Thyroid gland (tissue), 4 donors: ENCODE measurements at regions not wholly inside any gene's neighbourhood (a gene's known extent, or its start where the extent isn't known, plus 50 kb on each side); places are given as distances from the start of the nearest gene placed in this dataset.

Source experiments
- DNase-seq, 2 donors: peaks; one replicate each; pipeline ENCODE4 v3.0.0-alpha.2; 2019
- H3K27ac ChIP-seq, 3 donors: fragments of 200-600 bp; sonication (generic); 1 replicate in 2 of 3; 2 replicates in 1 of 3; pipeline ENCODE4 v1.5.1; 2016 to 2019; ENCODE audit warnings: mild to moderate bottlenecking in 1 of 3, moderate library complexity in 1 of 3
- H3K27me3 ChIP-seq: fragments of 200-600 bp; sonication (generic); one replicate; pipeline ENCODE4 v1.5.1; 2019
- H3K36me3 ChIP-seq, 2 donors: fragments of 200-600 bp; sonication (generic); one replicate each; pipeline ENCODE4 v1.5.1; 2016 to 2019
- H3K4me1 ChIP-seq, 2 donors: fragments of 200-600 bp; sonication (generic); one replicate each; pipeline ENCODE4 v1.5.1; 2017 to 2019
- H3K4me3 ChIP-seq, 3 donors: fragments of 200-600 bp; sonication (generic); replicated peaks in 1 of 3; 1 replicate in 2 of 3; 2 replicates in 1 of 3; pipeline ENCODE4 v1.5.1; 2016; ENCODE audit warnings: mild to moderate bottlenecking in 1 of 3
- H3K9me3 ChIP-seq: fragments of 200-600 bp; sonication (generic); one replicate; pipeline ENCODE4 v1.5.1; 2017
- CTCF ChIP-seq, 6 experiments: fragments of 200-600 bp in 3 of 6; fragments of 450-650 bp in 3 of 6; sonication (generic) in 3 of 6; IDR thresholded peaks; one replicate each; pipeline ENCODE4 v1.5.1; 2016 to 2019; ENCODE audit warnings: antibody characterized with exemption in 6 of 6, mild to moderate bottlenecking in 2 of 6, inconsistent platforms in 1 of 6, moderate library complexity in 1 of 6
- POLR2A ChIP-seq, 2 donors: fragments of 450-650 bp; IDR thresholded peaks; one replicate each; pipeline ENCODE4 v1.6.1; 2017; ENCODE audit warnings: antibody characterized with exemption in 2 of 2, mild to moderate bottlenecking in 2 of 2, moderate library complexity in 1 of 2
- WGBS, 2 donors: methylation state at CpG; one replicate each; pipeline ENCODE4 v1.1.5; 2017; 5-methylcytosine and 5-hydroxymethylcytosine counted together
- intact Hi-C: fragments of 100-400 bp; cut with DNase I; formaldehyde crosslinking; loops from one replicate; pipeline ENCODE4 v1.15.1; 2023

- Histone ChIP-seq H3K4me3 (no peak overlapping the region), H3K4me1 (no peaks in the 10 kb centered on the region), H3K27me3 (no peaks in the 10 kb centered on the region), H3K36me3 (no peaks in the 10 kb centered on the region), H3K27ac (no peak overlapping the region), H3K9me3 (no peaks in the 10 kb centered on the region)
- DNase-seq = no peak
- no peak for TF ChIP-seq CTCF (IDR thresholded peaks at IDR 0.05)
- no peak for TF ChIP-seq POLR2A (IDR thresholded peaks at IDR 0.05)
- 76 to 83% methylated on average over 2 of the region's 2 CpGs for WGBS, 2 donors
- intact Hi-C loops = no loop called here
Observed at GRCh38 chr6:84416043-84416657, 188.7 kb upstream of the CEP162 start.

- TF ChIP-seq POLR2A (IDR thresholded peaks at IDR 0.05) = no peak
- no peak for TF ChIP-seq CTCF (IDR thresholded peaks at IDR 0.05)
- Histone ChIP-seq H3K27ac (no peak overlapping the region), H3K4me3 (no peak overlapping the region), H3K9me3 (no peaks in the 10 kb centered on the region), H3K4me1 (no peaks in the 10 kb centered on the region), H3K27me3 (no peaks in the 10 kb centered on the region), H3K36me3 (no peaks in the 10 kb centered on the region)
- WGBS, 2 donors = 58% methylated on average over 6 of the region's 6 CpGs
- no peak for DNase-seq
- intact Hi-C loops = no loop called here
Observed at GRCh38 chr6:84415517-84415916, 188.1 kb upstream of the CEP162 start.

- no peaks in the 10 kb centered on the region for H3K4me1 ChIP-seq
- TF ChIP-seq CTCF (IDR thresholded peaks at IDR 0.05) (no peak), POLR2A (IDR thresholded peaks at IDR 0.05) (no peak)
- no peak overlapping the region for H3K4me3 ChIP-seq
- DNase-seq = no peak
- H3K9me3 ChIP-seq = no peaks in the 10 kb centered on the region
- no peaks in the 10 kb centered on the region for H3K27me3 ChIP-seq
- intact Hi-C loops = no loop called here
- no peaks in the 10 kb centered on the region for H3K36me3 ChIP-seq
- WGBS, 2 donors = 68 to 81% methylated on average over 2 of the region's 2 CpGs
- no peak overlapping the region for H3K27ac ChIP-seq
Observed at GRCh38 chr6:84415068-84415467, 187.6 kb upstream of the CEP162 start.

GRCh38 chr6:84414531-84414930 lies 187.1 kb upstream of the CEP162 start:
- no peaks in the 10 kb centered on the region for H3K27me3 ChIP-seq
- DNase-seq = no peak
- no peaks in the 10 kb centered on the region for H3K9me3 ChIP-seq
- WGBS, 2 donors = 54 to 57% methylated on average over 6 of the region's 6 CpGs
- TF ChIP-seq POLR2A (IDR thresholded peaks at IDR 0.05) = no peak
- TF ChIP-seq CTCF (IDR thresholded peaks at IDR 0.05) = no peak
- H3K27ac ChIP-seq = no peak overlapping the region
- intact Hi-C loops = no loop called here
- no peaks in the 10 kb centered on the region for H3K4me1 ChIP-seq
- H3K36me3 ChIP-seq = no peaks in the 10 kb centered on the region
- no peak overlapping the region for H3K4me3 ChIP-seq

GRCh38 chr6:84411060-84411629 lies 183.7 kb upstream of the CEP162 start:
- Histone ChIP-seq H3K4me1 (no peaks in the 10 kb centered on the region), H3K4me3 (no peak overlapping the region), H3K36me3 (no peaks in the 10 kb centered on the region), H3K27me3 (no peaks in the 10 kb centered on the region), H3K27ac (no peak overlapping the region), H3K9me3 (no peaks in the 10 kb centered on the region)
- DNase-seq = no peak
- WGBS, 2 donors = 34 to 36% methylated on average over 1 of the region's 1 CpG
- intact Hi-C loops = no loop called here
- no peak for TF ChIP-seq CTCF (IDR thresholded peaks at IDR 0.05)
- TF ChIP-seq POLR2A (IDR thresholded peaks at IDR 0.05) = no peak
